ENCODE measurements at regions not wholly inside any gene's neighbourhood (a gene's known extent, or its start where the extent isn't known, plus 50 kb on each side); places are given as distances from the start of the nearest gene placed in this dataset.

DNA sequence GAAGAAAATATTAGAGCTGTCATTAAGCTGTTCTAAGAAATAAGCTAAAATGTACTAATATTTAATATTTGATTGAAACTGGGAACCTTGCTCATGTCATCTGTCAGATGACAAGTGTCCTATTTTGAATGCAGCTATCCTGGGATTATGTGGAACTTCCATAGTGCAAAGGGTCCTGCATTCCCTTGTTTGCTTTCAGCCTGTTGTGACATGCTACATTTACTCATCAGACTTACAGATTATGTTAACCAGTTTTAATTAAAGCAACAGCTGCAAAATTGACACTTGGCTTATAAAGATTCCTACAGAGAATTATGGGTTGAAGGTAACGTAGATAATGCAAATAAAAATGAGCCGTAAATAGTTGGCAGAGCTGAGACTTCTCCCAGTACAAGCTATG lies 458.4 kb upstream of the RGS6 start:
- Mint-ChIP-seq H3K4me3 (no peak overlapping the region), H3K9me3 (no peaks in the 10 kb centered on the region), H3K36me3 (peaks cover 23% of the 10 kb centered on the region), H3K27ac (peak overlapping the region; percentile 40), H3K27me3 (no peaks in the 10 kb centered on the region), H3K4me1 (peaks cover 58% of the 10 kb centered on the region)
- DNase-seq = no peak

DNA sequence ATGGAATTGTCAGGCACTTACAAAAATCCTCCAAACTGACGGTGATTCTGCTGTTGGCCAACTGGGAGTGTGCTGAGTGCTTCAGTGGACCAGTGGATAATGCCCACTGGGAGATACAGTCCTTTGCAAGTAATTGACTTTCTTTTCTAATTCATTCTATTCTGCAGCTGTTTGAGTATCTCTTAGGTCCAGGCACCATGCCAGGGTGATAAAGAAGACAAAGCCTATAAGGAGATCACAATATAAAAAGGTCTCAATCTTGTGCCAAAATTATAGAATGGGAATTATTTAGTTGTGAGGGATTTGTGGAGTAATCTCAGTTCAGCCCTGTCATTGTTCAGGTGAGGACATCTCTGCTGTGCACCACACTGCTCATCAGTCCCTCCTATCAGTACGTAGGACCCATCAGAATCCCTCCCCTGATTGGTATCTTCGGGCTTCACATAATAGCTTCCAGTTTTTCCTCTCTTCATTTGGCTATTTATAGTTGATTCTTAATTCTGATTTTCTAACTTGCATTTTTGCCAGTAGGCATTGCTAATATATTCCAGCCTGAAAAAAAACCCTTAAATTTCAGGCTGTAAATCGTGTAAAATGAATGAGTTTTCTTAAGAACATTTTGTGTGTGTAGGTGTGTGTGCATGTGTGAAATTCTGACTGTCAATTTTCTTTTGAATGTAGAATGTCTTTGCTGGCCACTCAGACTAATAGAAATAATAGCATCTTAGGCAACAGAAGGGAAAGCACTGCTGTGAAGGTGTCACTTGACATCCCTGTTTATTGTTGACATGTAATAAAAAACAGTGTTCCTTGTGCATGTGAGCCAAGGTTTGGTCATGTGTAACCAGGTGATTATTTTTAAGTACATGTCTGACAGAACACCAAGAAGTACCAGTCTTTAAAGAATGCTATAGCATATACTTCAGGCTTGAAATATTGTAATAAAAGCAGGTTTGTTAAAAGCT lies 457.6 kb upstream of the RGS6 start:
- Mint-ChIP-seq H3K4me3 (no peak overlapping the region), H3K4me1 (peaks cover 62% of the 10 kb centered on the region), H3K36me3 (peaks cover 23% of the 10 kb centered on the region), H3K9me3 (no peaks in the 10 kb centered on the region), H3K27me3 (no peaks in the 10 kb centered on the region), H3K27ac (no peak overlapping the region)
- no peak for DNase-seq

DNA sequence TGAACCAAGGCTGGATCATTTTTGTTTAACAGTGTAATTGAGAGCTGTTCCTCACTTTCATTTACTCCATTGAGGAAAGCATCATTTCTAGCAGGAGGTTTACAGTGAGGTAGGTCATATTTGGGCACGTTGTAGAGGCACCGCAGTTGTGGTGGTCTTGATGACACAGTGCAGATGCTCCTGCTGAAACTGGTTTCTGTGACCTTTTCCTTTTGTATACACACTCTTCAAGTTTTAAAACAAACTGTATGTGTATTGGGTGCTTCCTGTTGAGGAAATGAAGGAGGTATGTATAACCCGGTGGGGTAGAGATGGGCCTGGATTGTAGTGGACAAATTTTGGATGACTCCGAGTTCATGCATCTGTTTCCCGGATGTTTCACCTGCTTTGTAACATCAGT lies 456.3 kb upstream of the RGS6 start:
- H3K9me3 Mint-ChIP-seq = no peaks in the 10 kb centered on the region
- H3K27me3 Mint-ChIP-seq = no peaks in the 10 kb centered on the region
- peaks cover 60% of the 10 kb centered on the region for H3K4me1 Mint-ChIP-seq
- peak overlapping the region; percentile 69 for H3K27ac Mint-ChIP-seq
- peaks cover 23% of the 10 kb centered on the region for H3K36me3 Mint-ChIP-seq
- no peak overlapping the region for H3K4me3 Mint-ChIP-seq
- peak; percentile 48 for DNase-seq

DNA sequence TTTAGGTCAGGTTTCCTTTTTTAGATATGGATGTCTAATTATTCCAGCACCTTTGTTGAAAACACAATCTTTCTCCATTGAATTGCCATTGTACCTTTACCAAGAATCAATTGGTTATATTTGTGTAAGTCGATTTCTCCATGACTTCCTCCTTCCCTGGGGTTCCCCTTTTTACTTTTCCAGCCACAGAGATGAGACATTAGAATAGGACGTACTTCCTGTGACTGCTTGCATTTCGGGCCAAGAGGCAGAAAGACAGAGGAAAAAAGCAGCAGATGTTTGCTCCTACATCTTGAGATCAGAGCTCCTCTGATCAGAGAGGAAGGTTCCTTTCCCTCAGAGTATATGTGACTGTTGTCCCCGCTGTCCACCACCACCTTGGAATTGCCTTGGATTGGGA lies 453.7 kb upstream of the RGS6 start:
- H3K4me3 Mint-ChIP-seq = peak overlapping the region; percentile 6
- H3K9me3 Mint-ChIP-seq = no peaks in the 10 kb centered on the region
- peak; percentile 17 for DNase-seq
- peak overlapping the region; percentile 76 for H3K27ac Mint-ChIP-seq
- H3K27me3 Mint-ChIP-seq = no peaks in the 10 kb centered on the region
- peaks cover 23% of the 10 kb centered on the region for H3K36me3 Mint-ChIP-seq
- H3K4me1 Mint-ChIP-seq = peaks cover 44% of the 10 kb centered on the region

DNA sequence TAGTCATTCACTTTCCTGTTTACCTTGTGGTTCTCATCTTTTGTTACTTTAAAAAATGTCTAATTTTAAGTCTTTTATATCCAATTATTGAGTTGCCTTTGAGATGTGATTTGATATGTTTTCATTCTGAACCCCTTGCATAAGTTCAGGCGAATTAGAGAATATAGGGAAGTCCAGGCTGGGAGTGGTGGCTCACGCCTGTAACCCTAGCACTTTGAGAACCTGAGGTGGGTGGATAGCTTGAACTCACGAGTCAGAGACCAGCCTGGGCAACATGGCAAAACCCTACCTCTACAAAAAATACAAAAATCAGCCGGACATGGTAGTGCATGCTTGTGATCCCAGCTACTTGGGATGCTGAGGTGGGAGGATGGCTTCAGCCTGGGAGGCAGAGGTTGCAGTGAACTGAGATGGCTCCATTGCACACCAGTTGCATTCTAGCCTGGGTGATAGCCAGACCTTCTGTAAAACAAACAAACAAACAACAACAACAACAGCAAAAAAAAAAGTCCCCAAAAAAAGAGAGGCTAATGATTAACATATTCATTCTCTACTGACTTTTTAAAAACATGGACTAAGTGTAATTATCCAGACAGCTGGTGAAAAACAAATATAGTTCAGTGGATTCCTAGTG lies 451.1 kb upstream of the RGS6 start:
- H3K4me3 Mint-ChIP-seq = no peak overlapping the region
- no peaks in the 10 kb centered on the region for H3K9me3 Mint-ChIP-seq
- no peak overlapping the region for H3K27ac Mint-ChIP-seq
- H3K36me3 Mint-ChIP-seq = peaks cover 22% of the 10 kb centered on the region
- no peak for DNase-seq
- no peaks in the 10 kb centered on the region for H3K27me3 Mint-ChIP-seq
- peaks cover 29% of the 10 kb centered on the region for H3K4me1 Mint-ChIP-seq

DNA sequence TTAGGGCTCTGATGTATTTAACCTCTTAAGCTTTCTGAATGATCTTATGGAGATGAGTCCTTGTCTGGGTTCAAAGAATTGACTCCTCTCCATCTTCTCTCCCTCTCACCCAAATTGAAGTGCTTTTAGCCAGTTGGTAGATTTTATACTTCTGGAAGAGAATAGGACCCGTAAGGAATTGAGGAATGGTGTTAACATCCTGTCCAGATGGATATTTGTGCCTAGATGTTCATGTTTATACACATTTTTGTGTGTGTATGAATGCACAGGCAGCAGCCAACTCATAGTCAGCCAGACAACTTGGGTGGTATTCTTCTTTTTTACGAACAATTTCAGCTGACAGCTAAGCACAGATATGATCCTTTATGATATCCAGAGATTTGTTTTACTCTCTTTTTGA lies 449.6 kb upstream of the RGS6 start:
- H3K27ac Mint-ChIP-seq = no peak overlapping the region
- H3K27me3 Mint-ChIP-seq = no peaks in the 10 kb centered on the region
- no peak overlapping the region for H3K4me3 Mint-ChIP-seq

DNA sequence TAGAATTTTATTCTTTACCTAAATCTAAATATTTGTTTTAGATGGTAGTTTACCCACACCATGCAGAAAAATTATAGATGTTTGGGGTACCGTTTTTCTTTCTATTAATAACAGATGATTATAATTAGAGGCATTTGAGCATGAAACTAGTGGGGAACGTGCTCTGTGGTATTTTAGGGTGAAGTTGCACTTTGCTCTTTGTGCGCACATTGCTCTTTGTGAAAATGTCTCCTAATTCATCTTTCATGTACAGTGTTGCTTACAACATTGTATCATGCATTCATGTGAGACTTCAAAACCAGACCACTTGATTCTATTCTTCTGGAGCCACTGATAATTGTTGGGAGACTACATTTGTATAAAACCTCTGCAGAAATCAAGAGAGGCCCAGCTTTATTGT lies 449.1 kb upstream of the RGS6 start:
- H3K36me3 Mint-ChIP-seq = peaks cover 22% of the 10 kb centered on the region
- H3K27ac Mint-ChIP-seq = no peak overlapping the region
- no peaks in the 10 kb centered on the region for H3K9me3 Mint-ChIP-seq
- H3K4me3 Mint-ChIP-seq = no peak overlapping the region
- peaks cover 22% of the 10 kb centered on the region for H3K4me1 Mint-ChIP-seq
- DNase-seq = no peak
- H3K27me3 Mint-ChIP-seq = no peaks in the 10 kb centered on the region

More for the DNA sequence above, 449.6 kb upstream of the RGS6 start:
- peaks cover 23% of the 10 kb centered on the region for H3K4me1 Mint-ChIP-seq
- H3K36me3 Mint-ChIP-seq = peaks cover 23% of the 10 kb centered on the region
- no peak for DNase-seq
- H3K9me3 Mint-ChIP-seq = no peaks in the 10 kb centered on the region

DNA sequence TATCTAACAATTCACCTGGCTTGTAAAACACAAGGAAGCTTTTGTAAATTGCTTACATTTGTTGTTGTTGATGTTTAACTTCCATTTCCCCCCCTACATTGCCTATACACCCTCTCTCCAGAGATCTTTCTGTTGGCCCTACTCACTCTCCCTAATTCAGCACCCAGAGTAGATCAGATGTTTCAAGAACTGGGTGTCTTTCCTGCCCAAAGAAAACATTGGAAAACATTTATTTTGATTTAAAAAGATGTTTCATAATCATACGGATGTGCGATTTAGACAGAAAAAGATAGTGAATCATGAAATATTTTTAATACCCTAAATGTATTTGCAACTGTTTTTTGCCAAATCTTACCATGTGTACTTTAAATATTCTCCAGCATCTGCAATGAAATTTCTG lies 446.4 kb upstream of the RGS6 start:
- peaks cover 19% of the 10 kb centered on the region for H3K36me3 Mint-ChIP-seq
- H3K9me3 Mint-ChIP-seq = no peaks in the 10 kb centered on the region
- no peak overlapping the region for H3K4me3 Mint-ChIP-seq
- peaks cover 13% of the 10 kb centered on the region for H3K4me1 Mint-ChIP-seq
- H3K27ac Mint-ChIP-seq = no peak overlapping the region
- no peaks in the 10 kb centered on the region for H3K27me3 Mint-ChIP-seq
- no peak for DNase-seq

DNA sequence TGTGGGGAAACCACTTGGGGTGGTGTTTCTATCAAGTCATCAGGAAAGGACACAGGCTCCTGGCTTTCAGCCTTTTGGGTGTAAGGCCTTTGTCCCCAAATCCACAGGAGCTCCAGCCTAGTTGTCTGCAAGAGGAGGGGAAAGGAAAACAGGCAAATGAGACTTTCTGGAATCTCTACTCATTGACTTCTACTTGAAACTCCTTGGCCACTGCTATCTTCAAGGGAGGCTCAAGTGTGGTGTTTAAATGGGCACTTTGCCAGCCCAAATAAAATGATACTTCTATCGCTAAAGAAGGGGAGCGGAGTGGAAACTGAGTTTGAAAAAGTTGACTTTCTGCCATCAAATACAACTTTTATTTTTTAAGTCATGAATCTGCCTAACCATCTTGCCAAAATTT lies 445.9 kb upstream of the RGS6 start:
- no peak overlapping the region for H3K27ac Mint-ChIP-seq
- H3K9me3 Mint-ChIP-seq = no peaks in the 10 kb centered on the region
- H3K4me1 Mint-ChIP-seq = peaks cover 15% of the 10 kb centered on the region
- no peak overlapping the region for H3K4me3 Mint-ChIP-seq
- H3K36me3 Mint-ChIP-seq = peaks cover 22% of the 10 kb centered on the region
- H3K27me3 Mint-ChIP-seq = no peaks in the 10 kb centered on the region
- no peak for DNase-seq

DNA sequence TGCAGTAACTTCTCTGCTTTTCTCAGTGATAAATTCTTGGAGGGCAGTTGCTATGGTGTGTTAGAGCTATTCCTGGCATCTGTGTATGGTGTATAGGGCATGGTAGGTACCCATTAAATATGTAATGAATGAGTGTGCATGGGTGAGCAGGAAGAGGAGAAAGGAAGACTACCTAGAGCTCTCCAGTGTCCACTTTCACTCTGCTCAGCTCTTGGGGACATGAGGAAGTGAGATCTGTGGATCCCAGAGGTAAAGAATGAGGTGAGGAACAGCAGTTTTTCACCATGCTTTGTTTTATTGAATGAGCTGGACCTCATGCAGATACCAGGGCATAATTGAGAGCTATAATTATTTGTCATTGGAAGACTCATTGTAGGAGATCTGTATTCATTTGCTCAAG lies 444.8 kb upstream of the RGS6 start:
- DNase-seq = no peak
- no peak overlapping the region for H3K27ac Mint-ChIP-seq
- peaks cover 17% of the 10 kb centered on the region for H3K4me1 Mint-ChIP-seq
- H3K4me3 Mint-ChIP-seq = no peak overlapping the region
- no peaks in the 10 kb centered on the region for H3K27me3 Mint-ChIP-seq
- no peaks in the 10 kb centered on the region for H3K9me3 Mint-ChIP-seq
- H3K36me3 Mint-ChIP-seq = peaks cover 24% of the 10 kb centered on the region

DNA sequence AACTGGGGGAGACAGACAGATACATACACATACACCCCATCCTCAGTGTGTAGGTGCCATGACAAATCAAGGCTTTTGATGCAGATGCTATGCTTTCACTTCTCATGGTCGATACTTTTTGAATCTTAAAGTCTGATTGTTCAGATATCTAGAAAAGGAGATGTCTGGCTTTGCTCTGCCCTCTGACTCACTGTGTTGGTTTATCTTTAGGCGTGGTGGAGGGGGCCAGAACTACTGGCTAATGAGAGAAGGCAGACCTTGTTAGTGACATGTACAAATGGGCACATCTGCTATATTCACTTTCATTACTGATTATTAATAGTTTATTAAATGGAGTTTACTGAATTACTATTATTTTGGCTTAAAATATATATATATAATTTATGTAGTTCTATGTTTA lies 444.3 kb upstream of the RGS6 start:
- H3K4me3 Mint-ChIP-seq = no peak overlapping the region
- H3K9me3 Mint-ChIP-seq = no peaks in the 10 kb centered on the region
- no peaks in the 10 kb centered on the region for H3K27me3 Mint-ChIP-seq
- peaks cover 17% of the 10 kb centered on the region for H3K4me1 Mint-ChIP-seq
- no peak overlapping the region for H3K27ac Mint-ChIP-seq
- H3K36me3 Mint-ChIP-seq = peaks cover 25% of the 10 kb centered on the region
- no peak for DNase-seq

DNA sequence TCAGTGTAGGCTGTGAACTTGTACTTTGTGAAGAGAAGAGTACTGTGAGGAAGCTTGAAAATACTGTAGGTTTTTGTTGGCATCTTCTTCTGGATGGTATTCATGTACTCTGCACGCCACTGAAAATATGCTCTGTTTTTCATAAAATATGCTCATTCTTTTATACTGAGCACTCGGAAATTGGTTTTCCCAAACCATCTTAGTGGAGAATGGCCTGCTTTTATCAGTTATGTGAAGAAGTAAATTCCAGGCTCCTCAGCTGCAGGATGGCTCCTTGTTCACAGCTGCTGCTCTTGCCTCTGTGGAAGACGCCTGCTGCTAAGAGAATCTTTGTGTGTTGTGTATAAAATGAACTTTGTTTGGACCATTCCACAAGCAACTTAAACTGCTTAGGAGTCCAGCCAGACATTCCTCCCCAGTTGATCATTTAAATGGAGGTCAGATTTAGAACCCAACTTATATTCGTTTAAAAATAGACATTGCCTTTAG lies 443.5 kb upstream of the RGS6 start:
- H3K36me3 Mint-ChIP-seq = peaks cover 21% of the 10 kb centered on the region
- peaks cover 13% of the 10 kb centered on the region for H3K4me1 Mint-ChIP-seq
- H3K4me3 Mint-ChIP-seq = no peak overlapping the region
- no peaks in the 10 kb centered on the region for H3K9me3 Mint-ChIP-seq
- no peak for DNase-seq
- H3K27ac Mint-ChIP-seq = no peak overlapping the region
- no peaks in the 10 kb centered on the region for H3K27me3 Mint-ChIP-seq

DNA sequence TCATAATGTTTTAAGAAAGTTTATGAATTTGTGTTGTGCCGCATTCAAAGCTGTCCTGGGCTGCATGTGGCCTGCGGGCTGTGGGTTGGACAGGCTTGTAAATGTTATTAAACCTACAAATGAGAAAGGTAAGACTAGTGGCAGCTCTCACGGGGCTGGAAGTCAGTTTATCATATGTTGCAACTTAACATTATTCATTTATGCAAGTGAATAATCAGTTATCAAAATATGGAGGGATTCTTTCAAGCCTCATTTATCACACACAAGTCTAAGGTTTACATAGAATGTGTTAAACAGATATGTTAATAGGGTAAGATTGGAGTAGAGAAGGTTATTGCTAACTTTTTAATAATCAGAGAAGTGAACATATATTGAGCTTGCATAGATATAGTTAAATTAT lies 442.5 kb upstream of the RGS6 start:
- H3K9me3 Mint-ChIP-seq = no peaks in the 10 kb centered on the region
- H3K4me1 Mint-ChIP-seq = peaks cover 11% of the 10 kb centered on the region
- H3K27ac Mint-ChIP-seq = no peak overlapping the region
- H3K4me3 Mint-ChIP-seq = no peak overlapping the region
- DNase-seq = no peak
- H3K36me3 Mint-ChIP-seq = peaks cover 17% of the 10 kb centered on the region
- no peaks in the 10 kb centered on the region for H3K27me3 Mint-ChIP-seq

DNA sequence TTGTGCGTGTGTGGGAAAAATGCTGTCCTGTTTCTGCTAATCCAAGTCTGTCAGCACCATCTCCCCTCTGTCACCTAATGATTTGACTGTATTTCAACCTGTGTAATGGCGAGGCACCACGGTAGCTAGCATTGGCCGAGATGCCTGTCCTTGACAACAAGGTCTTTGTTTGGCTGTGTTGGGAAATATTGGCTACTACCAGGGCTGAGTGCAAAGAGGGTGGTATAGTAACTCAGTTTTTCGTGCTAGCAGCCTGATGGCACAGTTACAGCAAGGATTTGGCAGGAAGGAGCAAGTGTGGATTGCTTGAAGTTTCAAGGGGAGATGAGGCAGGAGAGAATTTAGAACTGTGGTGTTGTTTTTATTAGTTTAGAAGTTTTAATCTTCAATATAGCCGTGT lies 440.3 kb upstream of the RGS6 start:
- DNase-seq = no peak
- Mint-ChIP-seq H3K27me3 (no peaks in the 10 kb centered on the region), H3K4me3 (no peak overlapping the region), H3K27ac (no peak overlapping the region), H3K36me3 (peaks cover 17% of the 10 kb centered on the region), H3K9me3 (peaks cover 3% of the 10 kb centered on the region), H3K4me1 (peaks cover 17% of the 10 kb centered on the region)

DNA sequence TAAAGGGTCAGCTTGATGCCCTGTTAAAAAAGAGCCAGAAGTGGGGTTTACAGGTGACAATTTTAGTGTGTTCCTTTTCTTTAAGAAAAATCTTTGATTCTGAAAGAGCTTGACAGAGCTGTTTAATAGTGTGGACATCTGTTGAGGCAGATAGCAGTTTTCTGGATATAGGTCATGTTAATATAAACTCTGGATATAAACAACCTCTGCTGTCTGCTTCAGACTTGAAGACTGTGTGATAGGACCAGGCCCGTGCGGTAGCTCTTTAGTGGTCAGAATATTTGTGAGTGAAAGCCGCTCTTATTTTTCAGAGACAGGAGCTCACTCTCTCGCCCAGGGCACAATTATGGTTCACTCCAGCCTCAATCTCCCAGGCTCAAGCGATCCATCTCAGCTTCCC lies 439.9 kb upstream of the RGS6 start:
- no peak for DNase-seq
- H3K27ac Mint-ChIP-seq = no peak overlapping the region
- peaks cover 3% of the 10 kb centered on the region for H3K9me3 Mint-ChIP-seq
- peaks cover 17% of the 10 kb centered on the region for H3K36me3 Mint-ChIP-seq
- no peaks in the 10 kb centered on the region for H3K27me3 Mint-ChIP-seq
- H3K4me3 Mint-ChIP-seq = no peak overlapping the region
- H3K4me1 Mint-ChIP-seq = peaks cover 19% of the 10 kb centered on the region

Measured in activated naive CD8-positive, alpha-beta T cell treated with anti-CD3 and anti-CD28 coated beads for 36 hours (primary cell).